Kidney (tissue), 13 donors: ENCODE measurements at regions not wholly inside any gene's neighbourhood (a gene's known extent, or its start where the extent isn't known, plus 50 kb on each side); places are given as distances from the start of the nearest gene placed in this dataset.

Experiments
- DNase-seq, 5 donors: peaks; one replicate each; pipeline ENCODE4 v3.0.0-alpha.2; 2013 to 2020
- FAIRE-seq: peaks from 2 replicates; lab custom pipeline; 2012; peaks lifted over from hg19 to GRCh38; lab: Jason Lieb, UNC
- H3K27ac ChIP-seq, 2 donors: one replicate each; pipeline ENCODE4 v1.7.0; 2013; ENCODE audit warnings: low read depth in 2 of 2, low read length in 2 of 2, inconsistent platforms in 1 of 2
- H3K27me3 ChIP-seq: one replicate; pipeline ENCODE4 v1.7.1; 2013; ENCODE audit warnings: low read length, inconsistent platforms; ENCODE audit not compliant: control insufficient read depth, insufficient read depth
- H3K36me3 ChIP-seq, 3 donors: one replicate each; pipeline versions ENCODE4 v1.7.0 to v1.7.1; 2013; ENCODE audit warnings: low read length in 3 of 3, control low read depth in 1 of 3, inconsistent platforms in 1 of 3; ENCODE audit not compliant: insufficient read depth in 3 of 3, control insufficient read depth in 2 of 3
- H3K4me1 ChIP-seq, 3 donors: one replicate each; pipeline versions ENCODE4 v1.7.0 to v1.7.1; 2013; ENCODE audit warnings: low read length in 3 of 3, inconsistent platforms in 1 of 3, low read depth in 1 of 3; ENCODE audit not compliant: control insufficient read depth in 2 of 3, insufficient read depth in 2 of 3
- H3K4me3 ChIP-seq, 3 donors: one replicate each; pipeline versions ENCODE4 v1.7.0 to v1.8.1; 2013; ENCODE audit warnings: low read length in 3 of 3, control low read depth in 1 of 3, inconsistent platforms in 1 of 3
- H3K9ac ChIP-seq, 3 donors: one replicate each; pipeline versions ENCODE4 v1.7.0 to v1.7.1; 2013; ENCODE audit warnings: low read length in 3 of 3, control low read depth in 1 of 3, inconsistent platforms in 1 of 3
- H3K9me3 ChIP-seq, 3 donors: one replicate each; pipeline versions ENCODE4 v1.7.0 to v1.7.1; 2013; ENCODE audit warnings: low read length in 3 of 3, control low read depth in 1 of 3, inconsistent platforms in 1 of 3; ENCODE audit not compliant: control insufficient read depth in 2 of 3, insufficient read depth in 1 of 3
- intact Hi-C: fragments of 100-400 bp; cut with DNase I; formaldehyde crosslinking; loops from one replicate; pipeline ENCODE4 v1.11.1; 2022
- TF ChIP-seq, protein P1 (sequence below): IDR thresholded peaks from 3 replicates; pipeline ENCODE4 v1.5.1; 2012; ENCODE audit warnings: mild to moderate bottlenecking, moderate library complexity, borderline replicate concordance; ENCODE audit not compliant: insufficient read depth; ENCODE audit errors: extremely low read depth
- donor health status: control.
- donor health status: control.
- donor health status: control.
- donor health status: control.
- donor health status: control.
- donor health status: DM: yes; HTN: yes; CAD: no.
- donor health status: Normal renal cell carcinoma (clear cell type).

DNA sequence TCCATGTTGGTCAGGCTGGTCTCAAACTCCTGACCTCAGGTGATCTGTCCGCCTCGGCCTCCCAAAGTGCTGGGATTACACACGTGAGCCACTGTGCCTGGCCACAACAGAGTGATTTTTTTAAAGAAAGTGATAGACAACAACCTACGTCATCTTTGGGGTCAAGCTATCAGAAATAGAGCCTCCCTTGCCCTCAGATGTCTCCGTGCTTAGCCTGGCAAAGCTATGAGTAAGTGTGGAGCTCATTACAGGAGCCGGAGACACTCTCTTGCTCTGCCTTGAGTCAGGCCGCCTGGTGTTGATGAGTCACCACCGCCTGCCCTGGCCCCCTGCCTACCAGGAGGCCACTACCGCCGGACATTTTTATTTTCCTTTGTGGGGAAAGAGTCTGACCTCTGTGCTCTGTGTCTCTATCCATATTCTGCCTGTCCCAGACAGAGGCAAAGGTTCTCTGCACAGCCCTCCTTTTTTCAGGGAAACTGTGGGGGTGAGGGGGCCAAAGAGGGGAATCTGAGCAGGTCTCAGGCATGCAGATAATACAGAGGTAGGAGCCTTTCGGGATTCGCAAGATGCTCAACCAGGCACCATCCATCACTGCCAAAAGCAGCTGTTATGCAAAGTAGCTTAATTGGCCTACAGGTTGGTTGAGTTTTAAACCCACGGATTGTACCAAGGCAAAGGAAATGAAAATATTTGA, 123.7 kb upstream of the CPEB4 start:
- intact Hi-C loops, result no loop called here
- peaks cover 0 to 33% (median 26%) of the 10 kb centered on the region in 3 donors for H3K4me1 ChIP-seq
- peak overlapping the region in 1 of 3 donors; percentile 0 for H3K9ac ChIP-seq
- peak overlapping the region; percentile 87 to 88 for H3K27ac ChIP-seq
- no peak overlapping the region for H3K4me3 ChIP-seq
- no peaks in the 10 kb centered on the region for H3K9me3 ChIP-seq
- H3K27me3 ChIP-seq, result no peaks in the 10 kb centered on the region
- TF ChIP-seq, protein P1, sequence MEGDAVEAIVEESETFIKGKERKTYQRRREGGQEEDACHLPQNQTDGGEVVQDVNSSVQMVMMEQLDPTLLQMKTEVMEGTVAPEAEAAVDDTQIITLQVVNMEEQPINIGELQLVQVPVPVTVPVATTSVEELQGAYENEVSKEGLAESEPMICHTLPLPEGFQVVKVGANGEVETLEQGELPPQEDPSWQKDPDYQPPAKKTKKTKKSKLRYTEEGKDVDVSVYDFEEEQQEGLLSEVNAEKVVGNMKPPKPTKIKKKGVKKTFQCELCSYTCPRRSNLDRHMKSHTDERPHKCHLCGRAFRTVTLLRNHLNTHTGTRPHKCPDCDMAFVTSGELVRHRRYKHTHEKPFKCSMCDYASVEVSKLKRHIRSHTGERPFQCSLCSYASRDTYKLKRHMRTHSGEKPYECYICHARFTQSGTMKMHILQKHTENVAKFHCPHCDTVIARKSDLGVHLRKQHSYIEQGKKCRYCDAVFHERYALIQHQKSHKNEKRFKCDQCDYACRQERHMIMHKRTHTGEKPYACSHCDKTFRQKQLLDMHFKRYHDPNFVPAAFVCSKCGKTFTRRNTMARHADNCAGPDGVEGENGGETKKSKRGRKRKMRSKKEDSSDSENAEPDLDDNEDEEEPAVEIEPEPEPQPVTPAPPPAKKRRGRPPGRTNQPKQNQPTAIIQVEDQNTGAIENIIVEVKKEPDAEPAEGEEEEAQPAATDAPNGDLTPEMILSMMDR, result peak; percentile 10
- H3K36me3 ChIP-seq, result no peaks in the 10 kb centered on the region
- DNase-seq (peak in 2 of 5 donors; percentile 73 to 94), FAIRE-seq (no peak)

DNA sequence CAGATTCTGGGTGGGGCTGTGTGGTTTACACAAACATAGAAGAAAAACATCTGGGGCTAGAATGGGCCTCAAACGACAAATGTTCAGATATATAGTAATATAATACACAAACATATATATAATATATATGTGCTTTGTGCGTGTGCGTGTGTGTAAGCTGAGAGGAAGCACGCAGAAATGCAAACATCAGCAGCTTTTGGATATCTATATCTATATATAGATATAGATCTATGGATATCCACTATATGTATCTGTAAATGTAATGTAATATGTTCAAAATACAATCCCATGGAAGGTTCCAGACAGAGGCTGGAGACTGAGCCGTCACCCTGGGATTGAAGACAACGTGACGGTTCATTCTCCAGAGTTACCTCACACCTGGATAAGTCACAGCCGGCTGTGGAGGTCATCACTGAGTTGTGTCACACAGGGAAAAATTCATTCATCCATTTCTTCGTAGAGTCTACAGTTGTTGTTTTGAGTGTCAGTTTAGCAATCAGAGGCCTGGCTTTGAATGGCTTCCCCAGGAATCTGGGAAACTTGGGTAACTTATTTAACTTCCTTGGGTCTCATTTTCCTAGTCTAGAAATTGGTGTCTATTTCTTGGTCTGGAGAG, 123.0 kb upstream of the CPEB4 start:
- intact Hi-C loops, result no loop called here
- no peaks in the 10 kb centered on the region for H3K27me3 ChIP-seq
- H3K4me3 ChIP-seq, result no peak overlapping the region
- peak overlapping the region; percentile 87 to 88 for H3K27ac ChIP-seq
- no peak for FAIRE-seq
- H3K4me1 ChIP-seq, result peaks cover 0 to 33% (median 26%) of the 10 kb centered on the region in 3 donors
- no peaks in the 10 kb centered on the region for H3K9me3 ChIP-seq
- no peaks in the 10 kb centered on the region for H3K36me3 ChIP-seq
- peak overlapping the region in 1 of 3 donors; percentile 0 for H3K9ac ChIP-seq
- no peak for DNase-seq
- TF ChIP-seq, protein P1, result no peak

- DNase-seq (no peak), FAIRE-seq (no peak)
- Histone ChIP-seq H3K9me3 (no peaks in the 10 kb centered on the region), H3K4me3 (no peak overlapping the region), H3K4me1 (peaks cover 0 to 33% (median 26%) of the 10 kb centered on the region in 3 donors), H3K27ac (peak overlapping the region; percentile 60 to 71), H3K27me3 (no peaks in the 10 kb centered on the region), H3K36me3 (no peaks in the 10 kb centered on the region), H3K9ac (peak overlapping the region in 1 of 3 donors; percentile 64)
- intact Hi-C loops, result no loop called here
- TF ChIP-seq, protein P1, result no peak
Measured at GRCh38 chr5:173765661-173766060, 122.5 kb upstream of the CPEB4 start.
